Stimulated activated naive CD8-positive, alpha-beta T cell treated with anti-CD3 and anti-CD28 coated beads, Interleukin-15, Interleukin-2, amounts not matched to agents 100 U/mL and 50 U/mL, for 24 hours (primary cell): ENCODE measurements at regions not wholly inside any gene's neighbourhood (a gene's known extent, or its start where the extent isn't known, plus 50 kb on each side); places are given as distances from the start of the nearest gene placed in this dataset.

Experiments
- ATAC-seq: fragments of 150-1000 bp; cut with Tn5 transposase; one replicate; pipeline ENCODE4 v1.10.0; 2021
- DNase-seq: peaks from one replicate; pipeline ENCODE4 v3.0.0; 2021

GRCh38 chr4:73001885-73002284 is 67.6 kb downstream of the COX18 start:
- ATAC-seq (no peak), DNase-seq (no peak)

DNA sequence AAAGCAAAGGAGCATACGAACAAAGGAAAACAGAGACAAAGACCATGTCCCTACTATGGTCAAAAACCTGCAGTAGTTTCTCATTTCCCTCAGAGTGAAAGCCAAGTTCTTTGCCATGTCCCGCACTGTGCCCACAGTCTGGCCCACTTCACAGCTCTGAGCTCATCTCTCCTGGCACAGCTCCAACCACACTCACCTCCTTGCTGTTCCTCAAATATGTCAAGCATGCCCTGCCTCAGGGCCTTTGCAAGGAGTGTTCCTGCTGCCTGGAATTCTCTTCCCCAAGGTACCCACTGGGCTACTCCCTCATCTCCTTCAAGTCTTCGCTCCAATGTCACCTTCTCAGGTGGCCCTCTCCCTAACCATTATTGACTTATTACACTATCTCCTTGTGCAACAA is 72.1 kb downstream of the COX18 start:
- DNase-seq: no peak

DNA sequence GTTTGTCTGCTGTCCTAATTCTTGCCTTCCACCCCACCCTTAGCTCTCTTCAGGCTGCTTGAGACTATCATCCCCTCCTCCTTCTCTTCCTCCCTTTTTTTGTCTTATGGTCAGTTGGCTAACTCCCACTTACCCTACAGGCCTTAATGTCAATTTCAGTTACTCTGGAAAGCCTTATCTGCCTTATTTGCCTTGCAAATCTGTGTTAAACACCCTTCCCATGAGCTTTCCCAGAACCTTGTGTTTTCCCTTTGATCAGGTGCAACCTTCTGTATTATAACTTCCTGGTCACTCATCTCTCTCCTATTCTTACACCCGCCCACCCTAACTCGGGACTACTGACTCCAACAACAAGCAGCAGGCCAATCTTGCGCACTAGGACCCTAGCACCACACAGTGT is 74.8 kb downstream of the COX18 start:
- ATAC-seq (no peak), DNase-seq (no peak)

More for the DNA sequence above, 72.1 kb downstream of the COX18 start:
- no peak for ATAC-seq

DNA sequence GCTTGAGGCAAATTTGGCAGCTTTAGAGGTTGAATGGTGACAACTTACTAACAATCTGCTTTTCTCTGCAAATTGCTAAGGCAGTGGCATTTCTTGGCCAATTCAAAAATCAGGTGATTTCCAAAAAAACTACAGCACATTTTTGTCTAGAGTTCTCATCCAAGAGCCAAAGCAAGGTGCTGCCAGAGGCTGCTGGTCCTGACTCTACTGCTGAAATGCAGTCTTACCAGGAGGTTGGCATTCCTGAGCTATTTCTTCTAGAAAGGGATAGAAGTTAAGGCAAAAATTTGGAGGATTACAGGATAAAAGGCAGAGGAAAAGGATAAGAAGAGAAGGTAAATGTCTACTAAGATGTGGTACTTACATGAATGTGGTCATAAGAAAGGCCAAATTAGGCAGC is 75.6 kb downstream of the COX18 start:
- DNase-seq: no peak
- ATAC-seq: no peak

DNA sequence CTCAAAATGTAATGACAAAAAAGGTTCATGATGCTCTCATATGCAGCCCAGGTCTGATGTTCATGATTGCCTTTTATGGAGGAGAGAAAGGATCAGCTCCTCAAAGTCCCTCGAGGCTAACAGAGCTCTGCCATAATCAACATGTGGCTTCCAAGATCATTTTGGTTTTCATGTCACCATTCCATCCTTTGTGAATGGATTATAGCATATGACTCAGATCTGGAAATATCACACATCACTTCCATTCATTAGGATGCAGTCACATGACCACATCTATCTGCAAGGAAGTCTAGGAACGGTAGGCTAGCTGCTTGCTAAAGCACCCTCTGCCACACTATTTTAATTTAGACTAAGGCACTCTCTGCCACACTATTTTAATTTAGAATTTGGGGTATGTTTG is 77.6 kb downstream of the COX18 start:
- DNase-seq: no peak
- ATAC-seq: no peak

- DNase-seq (no peak), ATAC-seq (peak; percentile 59)
Observed at GRCh38 chr4:72987741-72988729, 81.5 kb downstream of the COX18 start.

- ATAC-seq (peak; percentile 43), DNase-seq (no peak)
Observed at GRCh38 chr4:72984351-72984750, 85.2 kb downstream of the COX18 start.

DNA sequence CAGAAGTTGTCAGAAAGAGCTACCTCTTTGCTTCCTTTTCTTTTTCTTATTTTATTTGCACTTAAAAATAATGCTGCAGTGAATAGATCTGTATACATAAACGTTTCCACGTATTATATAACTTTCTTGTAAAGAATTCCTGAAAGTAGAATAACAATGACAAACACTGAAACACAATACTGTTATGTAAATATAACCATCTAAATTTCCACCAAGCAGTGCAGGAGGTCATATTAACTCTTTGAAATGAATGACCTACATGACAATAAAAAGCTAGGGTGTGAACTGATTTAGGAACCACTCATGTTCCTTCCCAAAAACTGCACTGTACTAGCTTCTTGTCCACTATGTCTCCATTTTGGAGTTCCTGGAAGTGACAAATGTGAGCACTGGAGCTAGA is 85.8 kb downstream of the COX18 start:
- ATAC-seq: no peak
- no peak for DNase-seq

DNA sequence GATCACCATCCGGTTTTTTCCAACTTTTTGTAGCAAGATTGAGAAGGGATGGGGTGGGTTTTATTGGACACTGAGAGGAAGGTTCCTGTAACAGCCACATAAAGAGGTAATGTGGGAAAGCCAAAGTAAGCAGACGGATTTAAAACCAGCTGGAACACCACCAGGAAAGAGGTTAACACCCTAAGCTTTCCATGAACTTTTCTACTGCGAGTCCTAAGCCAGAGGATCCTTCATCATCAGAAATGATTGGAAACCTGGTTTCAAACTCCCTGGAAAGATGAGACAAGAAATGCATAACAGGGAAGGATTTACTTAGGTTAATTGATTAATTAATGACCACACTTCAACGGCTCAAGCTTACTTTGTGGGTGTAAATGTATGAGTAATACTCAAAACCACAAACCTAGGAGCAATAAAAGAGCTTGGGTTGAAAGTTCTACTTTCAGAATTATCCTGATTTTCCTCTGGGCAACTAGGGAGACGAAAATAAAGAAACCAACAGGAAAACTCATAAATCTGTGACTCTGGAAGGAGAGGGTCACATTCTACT is 91.5 kb downstream of the COX18 start:
- DNase-seq (no peak), ATAC-seq (no peak)

- DNase-seq (no peak), ATAC-seq (no peak)
Observed at GRCh38 chr4:72975488-72975784, 94.1 kb downstream of the COX18 start.

GRCh38 chr4:72974694-72975487 is 94.6 kb downstream of the COX18 start:
- ATAC-seq (no peak), DNase-seq (no peak)

GRCh38 chr4:72971572-72971971 is 97.9 kb downstream of the COX18 start:
- ATAC-seq: no peak

DNA sequence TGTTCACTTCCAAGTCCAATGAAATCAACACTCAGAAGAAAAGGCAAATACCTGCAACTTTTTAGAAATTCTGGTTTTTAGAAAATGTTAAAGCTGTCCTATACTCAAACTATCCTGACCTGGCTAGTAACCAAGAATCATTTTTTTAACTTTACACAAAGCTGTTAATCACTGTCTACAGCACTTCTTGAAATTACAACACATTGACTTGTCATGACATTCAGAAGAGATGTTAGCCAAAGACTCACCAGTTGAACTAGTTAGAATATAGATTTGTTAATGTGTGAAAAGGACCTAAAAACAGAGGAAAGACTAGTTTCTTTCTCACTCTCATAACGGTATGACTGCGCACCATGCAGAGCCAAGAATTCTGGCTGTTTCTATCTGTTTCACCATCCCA is 98.8 kb downstream of the COX18 start:
- no peak for DNase-seq
- ATAC-seq: no peak

More at GRCh38 chr4:72971572-72971971, 97.9 kb downstream of the COX18 start:
- no peak for DNase-seq

- DNase-seq (no peak), ATAC-seq (no peak)
Observed at GRCh38 chr4:72969976-72970375, 99.5 kb downstream of the COX18 start.

- DNase-seq: no peak
- no peak for ATAC-seq
Observed at GRCh38 chr4:72966652-72967051, 102.9 kb downstream of the COX18 start.

DNA sequence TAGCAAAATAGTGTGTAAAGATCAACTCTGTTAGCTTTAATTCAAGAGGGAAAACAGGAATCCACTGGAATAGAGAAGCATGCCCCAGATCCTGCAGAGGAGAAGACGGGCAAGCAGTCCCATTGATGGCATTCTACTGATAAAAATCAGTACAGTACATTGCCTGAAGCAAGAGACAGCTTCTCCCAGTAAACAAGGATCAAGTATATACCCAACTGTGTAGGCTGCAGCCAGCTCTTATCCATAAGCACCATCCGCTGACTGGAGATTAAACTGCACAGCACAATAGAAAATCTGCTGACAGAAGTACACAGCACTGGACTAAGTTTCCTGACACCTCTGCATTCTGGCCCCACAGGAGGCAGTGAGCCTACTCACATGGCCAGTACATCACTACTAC is 110.1 kb downstream of the COX18 start:
- no peak for ATAC-seq
- no peak for DNase-seq

- DNase-seq: no peak
- no peak for ATAC-seq
Observed at GRCh38 chr4:72954811-72955210, 114.7 kb downstream of the COX18 start.

DNA sequence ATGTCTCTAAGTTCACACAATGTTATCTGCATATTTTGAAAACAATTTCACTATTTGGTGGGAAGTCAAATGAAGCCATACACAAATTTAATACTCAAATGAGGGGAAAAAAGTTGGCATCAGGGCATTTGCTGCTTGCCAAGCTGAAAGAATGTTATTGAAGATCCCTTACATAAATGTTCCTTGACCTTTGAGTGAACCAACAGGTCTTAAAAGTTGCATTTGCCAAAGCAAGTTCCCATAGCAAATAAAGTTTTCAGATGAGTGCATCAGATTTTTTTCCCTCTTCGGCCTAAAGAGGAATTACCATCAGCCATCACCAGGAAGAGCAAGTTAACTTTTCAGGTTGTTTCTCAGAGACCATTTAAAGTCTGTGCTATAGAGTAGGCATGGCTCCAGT is 115.9 kb downstream of the COX18 start:
- no peak for ATAC-seq

DNA sequence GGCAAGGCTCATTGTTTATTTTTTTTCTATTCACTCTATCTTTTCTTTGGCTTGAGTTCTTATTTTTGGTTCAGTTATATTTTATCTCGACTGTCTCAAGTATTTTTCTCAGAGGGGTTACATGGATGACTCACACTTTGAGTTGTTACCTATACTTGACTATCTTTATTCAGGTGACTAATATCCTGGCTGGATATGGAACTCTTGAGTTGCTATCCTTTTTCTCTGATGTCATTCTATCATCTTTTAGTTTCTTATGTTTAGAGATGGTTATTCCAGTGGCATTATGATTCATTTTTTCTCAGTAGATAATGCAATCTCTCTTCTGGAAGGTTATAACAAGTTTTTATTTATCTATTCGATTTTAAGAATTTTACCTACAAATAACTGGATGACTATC is 117.9 kb downstream of the COX18 start:
- ATAC-seq: peak; percentile 85

More for the DNA sequence above, 115.9 kb downstream of the COX18 start:
- no peak for DNase-seq

DNA sequence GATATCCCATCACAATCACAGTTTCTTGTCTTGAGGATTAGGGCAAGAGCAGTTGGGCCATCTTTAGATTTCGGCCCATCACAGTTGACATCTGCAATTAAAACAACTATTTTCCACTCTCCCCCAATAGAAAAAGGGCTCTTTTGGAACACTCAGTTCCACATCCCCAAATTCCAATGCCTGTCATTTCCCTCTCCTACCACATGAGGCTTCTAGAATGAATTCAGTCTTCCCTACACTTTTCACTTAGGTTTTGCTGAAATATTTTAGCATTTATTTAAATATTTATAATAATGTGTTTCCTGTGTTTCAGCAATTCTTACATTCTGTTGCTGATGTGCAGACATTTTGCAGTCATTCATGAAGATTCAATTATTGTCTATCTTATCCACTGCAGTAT is 118.4 kb downstream of the COX18 start:
- no peak for DNase-seq
- ATAC-seq: no peak

More for the DNA sequence above, 117.9 kb downstream of the COX18 start:
- DNase-seq: no peak

DNA sequence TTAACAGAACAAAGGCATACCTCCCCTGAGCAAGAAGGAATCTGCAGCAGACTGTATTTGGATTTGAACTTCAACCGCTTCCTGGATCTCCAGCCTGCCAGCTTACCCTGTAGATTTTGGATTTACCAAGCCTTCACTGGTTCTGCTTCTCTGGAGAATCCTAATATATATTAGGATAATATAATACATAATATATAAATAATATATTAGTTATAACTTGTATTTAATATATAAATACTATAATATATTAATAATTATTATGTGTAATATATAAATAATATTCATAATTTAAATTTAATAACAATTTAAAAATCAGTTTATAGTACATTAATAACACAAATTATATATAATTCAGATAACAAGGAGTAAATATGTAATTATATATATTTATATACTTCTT is 121.4 kb downstream of the COX18 start:
- DNase-seq (no peak), ATAC-seq (no peak)

GRCh38 chr4:72945719-72946336 is 123.7 kb downstream of the COX18 start:
- ATAC-seq (no peak), DNase-seq (no peak)

DNA sequence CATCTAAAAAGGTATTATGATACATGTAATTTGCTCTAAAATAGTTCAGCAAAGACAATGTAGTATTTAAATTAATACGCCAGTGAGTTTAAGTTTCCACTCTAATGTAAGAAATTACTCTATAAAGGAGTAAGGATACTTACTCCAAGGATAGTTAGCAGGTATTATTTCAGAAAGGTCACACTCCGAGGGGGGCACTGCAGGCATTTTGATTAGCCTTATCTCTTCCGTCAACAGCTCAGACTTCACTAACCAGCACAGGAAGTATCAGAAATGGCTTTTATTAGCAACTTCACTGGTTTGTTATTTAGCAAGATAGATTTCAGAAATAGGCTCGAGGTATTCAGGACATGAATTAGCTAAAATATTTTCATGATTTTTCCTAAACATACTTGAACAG is 127.0 kb downstream of the COX18 start:
- no peak for DNase-seq
- ATAC-seq: no peak
